NCI-H524 treated with DMSO at 0.1 percent for 48 hours (cell line): ENCODE measurements at regions not wholly inside any gene's neighbourhood (a gene's known extent, or its start where the extent isn't known, plus 50 kb on each side); places are given as distances from the start of the nearest gene placed in this dataset.

Experiments used
- DNase-seq: peaks from one replicate; lab custom pipeline; 2025; lab: John Stamatoyannopoulos, UW

GRCh38 chr6:92822222-92822621 is 597.1 kb downstream of the EPHA7 start:
- DNase-seq = no peak

- no peak for DNase-seq
Measured at GRCh38 chr6:92820601-92821000, 598.8 kb downstream of the EPHA7 start.

GRCh38 chr6:92810913-92811312 is 608.4 kb downstream of the EPHA7 start:
- DNase-seq = peak; percentile 35

- no peak for DNase-seq
Measured at GRCh38 chr6:92806254-92806653, 613.1 kb downstream of the EPHA7 start.

- DNase-seq = no peak
Measured at GRCh38 chr6:92791403-92791802, 628.0 kb downstream of the EPHA7 start.

GRCh38 chr6:92790381-92790780 is 629.0 kb downstream of the EPHA7 start:
- no peak for DNase-seq

GRCh38 chr6:92784235-92784634 is 635.1 kb downstream of the EPHA7 start:
- DNase-seq = no peak

GRCh38 chr6:92779746-92780145 is 639.6 kb downstream of the EPHA7 start:
- DNase-seq = no peak

- no peak for DNase-seq
Measured at GRCh38 chr6:92777146-92777740, 642.1 kb downstream of the EPHA7 start.

GRCh38 chr6:92770540-92770939 is 648.8 kb downstream of the EPHA7 start:
- no peak for DNase-seq

GRCh38 chr6:92767101-92767500 is 652.3 kb downstream of the EPHA7 start:
- no peak for DNase-seq

- DNase-seq = no peak
Measured at GRCh38 chr6:92763680-92764079, 655.7 kb downstream of the EPHA7 start.

- DNase-seq = no peak
Measured at GRCh38 chr6:92763274-92763584, 656.1 kb downstream of the EPHA7 start.

GRCh38 chr6:92762443-92763273 is 656.7 kb downstream of the EPHA7 start:
- no peak for DNase-seq

GRCh38 chr6:92759178-92759577 is 660.2 kb downstream of the EPHA7 start:
- DNase-seq = no peak

GRCh38 chr6:92757925-92758324 is 661.4 kb downstream of the EPHA7 start:
- DNase-seq = no peak

GRCh38 chr6:92756912-92757311 is 662.4 kb downstream of the EPHA7 start:
- no peak for DNase-seq

GRCh38 chr6:92753956-92754355 is 665.4 kb downstream of the EPHA7 start:
- DNase-seq = no peak

- no peak for DNase-seq
Measured at GRCh38 chr6:92752114-92752513, 667.2 kb downstream of the EPHA7 start.

GRCh38 chr6:92748131-92748530 is 671.2 kb downstream of the EPHA7 start:
- DNase-seq = no peak

GRCh38 chr6:92737983-92738382 is 681.4 kb downstream of the EPHA7 start:
- no peak for DNase-seq

GRCh38 chr6:92723390-92723931 is 695.9 kb downstream of the EPHA7 start:
- DNase-seq = no peak

- DNase-seq = no peak
Measured at GRCh38 chr6:92719773-92720172, 699.6 kb downstream of the EPHA7 start.

GRCh38 chr6:92716638-92717037 is 702.7 kb downstream of the EPHA7 start:
- no peak for DNase-seq
